ENCODE measurements at regions not wholly inside any gene's neighbourhood (a gene's known extent, or its start where the extent isn't known, plus 50 kb on each side); places are given as distances from the start of the nearest gene placed in this dataset.

GRCh38 chr15:79769933-79770759 is 126.7 kb downstream of the MTHFS start:
- Histone ChIP-seq H3K9ac (replicated peaks; ENCODE audit: extremely low read depth, insufficient read depth, low read length) (no peak overlapping the region), H3K4me1 (ENCODE audit: control insufficient read depth, extremely low read depth, insufficient read depth, low read length) (no peaks in the 10 kb centered on the region), H4K20me1 (replicated peaks; ENCODE audit: control insufficient read depth, extremely low read depth, insufficient read depth, low read length) (no peaks in the 10 kb centered on the region), H3K27me3 (ENCODE audit: control insufficient read depth in 2 of 2, insufficient read depth in 2 of 2, low read length in 2 of 2) (no peaks in the 10 kb centered on the region), H3K36me3 (ENCODE audit: control insufficient read depth in 2 of 2, extremely low read depth in 1 of 2, insufficient read depth in 2 of 2, low read length in 2 of 2) (no peaks in the 10 kb centered on the region), H3K9me1 (replicated peaks; ENCODE audit: control insufficient read depth, extremely low read depth, insufficient read depth, low read length) (no peaks in the 10 kb centered on the region), H3K27ac (ENCODE audit: insufficient read depth, low read depth, low read length) (no peak overlapping the region), H3K9me3 (replicated peaks; ENCODE audit: control insufficient read depth, insufficient read depth, low read length) (no peaks in the 10 kb centered on the region), H3K4me2 (ENCODE audit: insufficient read depth, low read length) (no peak overlapping the region), H2AFZ (ENCODE audit: low read depth, low read length) (no peak overlapping the region), H3K4me3 (replicated peaks in 1 of 3; ENCODE audit: insufficient read depth in 1 of 3, low read depth in 1 of 3, low read length in 3 of 3) (no peak overlapping the region), H3K79me2 (ENCODE audit: control insufficient read depth, insufficient read depth, low read length) (no peaks in the 10 kb centered on the region)
- TF ChIP-seq MAX (IDR thresholded peaks at IDR 0.05; ENCODE audit: insufficient read depth, insufficient read length) (no peak), POLR2A (IDR thresholded peaks at IDR 0.05; ENCODE audit: low read depth, low read length) (no peak), GATA2 (IDR thresholded peaks at IDR 0.05; ENCODE audit: insufficient read depth, insufficient read length, low read depth, low read length) (no peak)
- ChIA-PET CTCF (interaction anchor here (0.8 kb wide), 1 partner anchor 83 kb away, joined by 3 read pairs; no protein-coding TSS in a partner anchor), POLR2A (no interaction called here)
- no TSS peak for BruUV-seq (replicated peaks)
- dilution Hi-C loops (cut with MboI; ENCODE audit: extremely low pct_ligation_motif_present, low sequenced_read_pairs) = no loop called here
- intact Hi-C loops (cut with micrococcal nuclease) = loop anchor here (1.0 kb wide), 1 partner anchor 223 kb away; no protein-coding TSS in a partner anchor
- DNase-seq (ENCODE audit: low read depth, low spot score) (no peak), FAIRE-seq (no peak)

- ChIA-PET CTCF (no interaction called here), POLR2A (no interaction called here)
- no peaks in the 10 kb centered on the region for H3K27me3 ChIP-seq (ENCODE audit: control insufficient read depth in 2 of 2, insufficient read depth in 2 of 2, low read length in 2 of 2)
- no peak for DNase-seq (ENCODE audit: low read depth, low spot score)
- no peak for FAIRE-seq
- no peak overlapping the region for H3K27ac ChIP-seq (ENCODE audit: insufficient read depth, low read depth, low read length)
- no peak overlapping the region for H2AFZ ChIP-seq (ENCODE audit: low read depth, low read length)
- no peaks in the 10 kb centered on the region for H3K4me1 ChIP-seq (ENCODE audit: control insufficient read depth, extremely low read depth, insufficient read depth, low read length)
- dilution Hi-C loops (cut with MboI; ENCODE audit: extremely low pct_ligation_motif_present, low sequenced_read_pairs) (no loop called here), intact Hi-C loops (cut with micrococcal nuclease) (no loop called here)
- H3K4me3 ChIP-seq (replicated peaks in 1 of 3; ENCODE audit: insufficient read depth in 1 of 3, low read depth in 1 of 3, low read length in 3 of 3) = no peak overlapping the region
- H3K4me2 ChIP-seq (ENCODE audit: insufficient read depth, low read length) = no peak overlapping the region
- H3K79me2 ChIP-seq (ENCODE audit: control insufficient read depth, insufficient read depth, low read length) = no peaks in the 10 kb centered on the region
- H3K9ac ChIP-seq (replicated peaks; ENCODE audit: extremely low read depth, insufficient read depth, low read length) = no peak overlapping the region
- no TSS peak for BruUV-seq (replicated peaks)
- H3K9me3 ChIP-seq (replicated peaks; ENCODE audit: control insufficient read depth, insufficient read depth, low read length) = no peaks in the 10 kb centered on the region
- no peaks in the 10 kb centered on the region for H4K20me1 ChIP-seq (replicated peaks; ENCODE audit: control insufficient read depth, extremely low read depth, insufficient read depth, low read length)
- no peaks in the 10 kb centered on the region for H3K9me1 ChIP-seq (replicated peaks; ENCODE audit: control insufficient read depth, extremely low read depth, insufficient read depth, low read length)
- TF ChIP-seq MYC (IDR thresholded peaks at IDR 0.05; ENCODE audit: low read depth, low read length) (no peak), GATA2 (IDR thresholded peaks at IDR 0.05; ENCODE audit: insufficient read depth, insufficient read length, low read depth, low read length) (no peak), JUN (IDR thresholded peaks at IDR 0.05; ENCODE audit: borderline replicate concordance, insufficient read depth, insufficient read length, low read depth) (no peak), MAX (IDR thresholded peaks at IDR 0.05; ENCODE audit: insufficient read depth, insufficient read length) (no peak), POLR2A (IDR thresholded peaks at IDR 0.05; ENCODE audit: low read depth, low read length) (no peak), FOS (IDR thresholded peaks at IDR 0.05; ENCODE audit: borderline replicate concordance, insufficient read depth, low read length) (no peak), EZH2 (IDR thresholded peaks at IDR 0.05; ENCODE audit: borderline replicate concordance, low read depth, low read length, severe bottlenecking) (no peak)
- TF ChIP-seq, protein P1, sequence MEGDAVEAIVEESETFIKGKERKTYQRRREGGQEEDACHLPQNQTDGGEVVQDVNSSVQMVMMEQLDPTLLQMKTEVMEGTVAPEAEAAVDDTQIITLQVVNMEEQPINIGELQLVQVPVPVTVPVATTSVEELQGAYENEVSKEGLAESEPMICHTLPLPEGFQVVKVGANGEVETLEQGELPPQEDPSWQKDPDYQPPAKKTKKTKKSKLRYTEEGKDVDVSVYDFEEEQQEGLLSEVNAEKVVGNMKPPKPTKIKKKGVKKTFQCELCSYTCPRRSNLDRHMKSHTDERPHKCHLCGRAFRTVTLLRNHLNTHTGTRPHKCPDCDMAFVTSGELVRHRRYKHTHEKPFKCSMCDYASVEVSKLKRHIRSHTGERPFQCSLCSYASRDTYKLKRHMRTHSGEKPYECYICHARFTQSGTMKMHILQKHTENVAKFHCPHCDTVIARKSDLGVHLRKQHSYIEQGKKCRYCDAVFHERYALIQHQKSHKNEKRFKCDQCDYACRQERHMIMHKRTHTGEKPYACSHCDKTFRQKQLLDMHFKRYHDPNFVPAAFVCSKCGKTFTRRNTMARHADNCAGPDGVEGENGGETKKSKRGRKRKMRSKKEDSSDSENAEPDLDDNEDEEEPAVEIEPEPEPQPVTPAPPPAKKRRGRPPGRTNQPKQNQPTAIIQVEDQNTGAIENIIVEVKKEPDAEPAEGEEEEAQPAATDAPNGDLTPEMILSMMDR (IDR thresholded peaks at IDR 0.05; ENCODE audit: extremely low read depth in 1 of 2, insufficient read depth in 1 of 2, low read depth in 1 of 2, low read length in 2 of 2) = no peak
- H3K36me3 ChIP-seq (ENCODE audit: control insufficient read depth in 2 of 2, extremely low read depth in 1 of 2, insufficient read depth in 2 of 2, low read length in 2 of 2) = no peaks in the 10 kb centered on the region
Measured at GRCh38 chr15:79773128-79773527, 123.7 kb downstream of the MTHFS start.

All from endothelial cell of umbilical vein (primary cell).